GM19324 (cell line): ENCODE measurements at regions not wholly inside any gene's neighbourhood (a gene's known extent, or its start where the extent isn't known, plus 50 kb on each side); places are given as distances from the start of the nearest gene placed in this dataset.

ENCODE experiments used
- ATAC-seq: cut with Tn5 transposase; IDR thresholded peaks from one replicate; pipeline ENCODE4 v1.9.1; 2021; ENCODE audit warnings: mild to moderate bottlenecking, moderate library complexity; ENCODE audit not compliant: unreplicated experiment, low FRiP score

DNA sequence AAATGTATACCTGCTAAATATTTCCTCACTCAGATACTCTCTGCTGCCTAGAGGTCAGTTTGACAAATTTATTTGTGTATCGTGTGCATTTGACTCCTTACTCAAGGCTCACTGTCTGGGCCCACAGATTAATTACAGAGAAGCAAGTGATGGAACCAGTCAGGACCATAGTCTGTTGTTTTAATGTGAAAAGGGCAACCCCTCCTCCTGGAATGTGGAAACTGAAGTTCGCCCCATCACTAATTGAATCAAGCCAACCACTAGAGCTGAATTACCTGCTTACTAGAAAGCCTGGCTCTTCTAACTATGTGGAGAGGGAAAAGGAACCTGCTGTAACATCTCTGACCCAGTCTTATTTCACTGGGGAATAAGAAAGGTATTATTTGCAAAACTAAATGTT, 199.9 kb upstream of the KRR1 start:
- ATAC-seq, result no peak

DNA sequence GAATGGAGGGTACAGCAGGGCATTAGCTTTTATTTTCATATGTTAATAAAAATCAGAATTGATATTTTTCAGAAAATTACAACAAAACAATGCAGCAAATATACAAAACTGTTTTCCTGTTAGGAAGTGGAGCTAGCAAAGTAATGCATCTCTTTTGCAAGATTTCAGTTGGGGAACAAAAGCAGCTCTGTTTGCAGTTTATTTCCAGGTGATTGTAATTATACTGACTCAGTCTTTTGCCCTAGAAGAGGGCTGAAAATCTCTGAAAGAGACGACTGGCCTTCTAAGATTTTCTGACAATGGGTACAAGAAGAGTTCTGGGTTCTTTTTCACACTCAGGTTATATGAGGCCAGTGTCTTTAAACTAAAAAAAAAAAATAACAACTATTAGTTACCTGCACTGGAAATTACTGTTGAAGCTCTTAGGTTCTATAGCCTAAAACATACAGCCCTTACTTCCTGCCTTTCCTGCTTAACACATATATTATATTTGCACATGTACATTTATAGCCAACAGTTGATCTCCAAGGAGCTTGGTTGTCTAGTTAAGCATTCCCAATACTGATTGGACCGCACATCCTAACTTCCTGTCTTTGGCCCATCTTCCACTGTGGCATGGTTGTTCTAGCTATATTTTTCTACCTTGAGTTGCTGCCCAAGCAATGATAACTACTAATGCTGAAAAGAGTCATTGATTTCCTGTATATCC, 199.1 kb upstream of the KRR1 start:
- no peak for ATAC-seq

DNA sequence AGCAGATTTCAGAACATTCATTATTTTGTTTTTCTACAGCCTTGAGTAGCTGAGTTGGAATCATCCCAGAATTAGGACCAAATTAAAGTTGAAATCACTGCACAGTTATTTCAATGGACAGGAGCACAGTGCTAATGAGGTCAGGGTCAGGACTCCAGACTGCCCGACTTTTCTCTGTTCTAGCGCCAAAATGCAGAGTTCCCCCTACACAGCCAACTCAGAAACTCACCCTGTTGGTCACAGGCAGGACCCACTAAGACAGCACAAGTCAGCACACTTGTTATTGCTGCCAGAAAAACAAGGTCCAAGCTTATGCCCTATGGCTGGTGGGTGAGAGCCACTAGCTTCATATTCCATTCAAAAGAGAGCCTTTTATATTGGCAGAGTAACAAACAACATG, 198.1 kb upstream of the KRR1 start:
- ATAC-seq, result no peak

DNA sequence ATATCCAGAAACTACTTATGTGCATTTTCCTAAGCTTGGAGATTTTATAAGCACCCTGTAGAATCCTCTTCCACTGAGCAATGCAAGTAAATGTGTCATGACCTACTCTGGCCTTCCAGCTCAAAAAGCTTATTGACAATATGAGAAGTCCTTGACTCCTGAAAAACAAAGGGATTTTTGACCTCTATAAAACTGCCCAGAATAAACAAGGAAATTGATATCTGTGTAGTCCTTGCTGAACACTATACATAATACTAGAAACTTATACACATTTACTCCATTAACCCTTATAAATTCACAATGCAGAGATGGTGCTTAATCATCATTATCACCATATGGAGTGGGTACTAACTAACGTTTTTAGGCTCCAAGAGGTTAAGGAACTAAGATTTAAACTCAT, 197.4 kb upstream of the KRR1 start:
- ATAC-seq, result no peak

DNA sequence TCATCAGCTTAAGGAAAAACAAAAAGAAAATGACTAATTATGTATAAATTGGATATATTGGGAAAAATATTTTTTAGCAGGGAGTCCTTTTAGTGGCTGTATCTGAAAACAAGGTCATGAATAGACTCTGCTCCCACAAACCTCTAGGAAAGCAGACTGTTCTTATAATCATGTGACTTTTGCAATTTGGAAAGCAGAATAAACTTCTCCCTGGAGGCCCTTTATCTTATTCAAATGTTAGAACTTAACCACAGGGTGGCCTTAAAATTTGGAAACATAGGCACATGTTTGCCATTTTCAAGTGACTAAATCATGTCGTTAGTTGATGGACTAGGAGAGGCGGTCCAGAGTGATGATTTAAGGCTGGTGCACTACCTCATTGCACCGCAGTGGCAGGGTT, 196.6 kb upstream of the KRR1 start:
- no peak for ATAC-seq

DNA sequence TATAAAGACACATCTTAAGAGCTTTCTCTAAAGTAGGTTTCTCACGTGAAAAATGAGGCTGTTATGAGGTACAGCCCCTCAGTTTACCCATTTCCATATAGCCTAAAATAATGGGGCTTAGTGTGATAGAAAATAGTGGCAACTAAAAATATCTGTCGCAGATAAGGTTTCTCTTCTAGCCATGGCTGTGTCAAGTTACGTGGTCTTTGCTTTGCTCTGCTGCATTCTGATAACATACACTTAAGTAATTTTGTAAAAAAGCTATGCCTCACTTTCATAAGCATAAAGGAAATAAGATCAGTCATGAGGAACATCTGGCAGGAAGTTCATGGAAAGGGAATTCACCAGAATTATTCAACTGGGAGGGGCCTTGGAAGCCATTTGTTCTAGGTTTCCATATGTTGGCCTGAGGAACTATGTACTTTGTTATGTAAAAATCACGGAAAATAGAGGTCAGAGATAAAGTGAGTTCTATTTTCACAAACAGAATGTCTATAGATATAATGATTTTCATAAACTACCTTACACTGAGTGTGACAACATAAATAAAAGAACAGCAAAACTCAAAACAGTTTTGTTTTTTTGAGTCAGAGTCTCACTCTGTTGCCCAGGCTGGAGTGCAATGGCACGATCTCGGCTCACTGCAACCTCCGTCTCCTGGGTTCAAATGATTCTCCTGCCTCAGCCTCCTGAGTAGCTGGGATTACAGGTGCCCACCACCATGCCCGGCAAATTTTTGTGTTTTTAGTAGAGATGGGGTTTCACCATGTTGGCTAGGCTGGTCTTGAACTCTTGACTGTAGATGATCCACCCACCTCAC, 195.6 kb upstream of the KRR1 start:
- ATAC-seq, result no peak

DNA sequence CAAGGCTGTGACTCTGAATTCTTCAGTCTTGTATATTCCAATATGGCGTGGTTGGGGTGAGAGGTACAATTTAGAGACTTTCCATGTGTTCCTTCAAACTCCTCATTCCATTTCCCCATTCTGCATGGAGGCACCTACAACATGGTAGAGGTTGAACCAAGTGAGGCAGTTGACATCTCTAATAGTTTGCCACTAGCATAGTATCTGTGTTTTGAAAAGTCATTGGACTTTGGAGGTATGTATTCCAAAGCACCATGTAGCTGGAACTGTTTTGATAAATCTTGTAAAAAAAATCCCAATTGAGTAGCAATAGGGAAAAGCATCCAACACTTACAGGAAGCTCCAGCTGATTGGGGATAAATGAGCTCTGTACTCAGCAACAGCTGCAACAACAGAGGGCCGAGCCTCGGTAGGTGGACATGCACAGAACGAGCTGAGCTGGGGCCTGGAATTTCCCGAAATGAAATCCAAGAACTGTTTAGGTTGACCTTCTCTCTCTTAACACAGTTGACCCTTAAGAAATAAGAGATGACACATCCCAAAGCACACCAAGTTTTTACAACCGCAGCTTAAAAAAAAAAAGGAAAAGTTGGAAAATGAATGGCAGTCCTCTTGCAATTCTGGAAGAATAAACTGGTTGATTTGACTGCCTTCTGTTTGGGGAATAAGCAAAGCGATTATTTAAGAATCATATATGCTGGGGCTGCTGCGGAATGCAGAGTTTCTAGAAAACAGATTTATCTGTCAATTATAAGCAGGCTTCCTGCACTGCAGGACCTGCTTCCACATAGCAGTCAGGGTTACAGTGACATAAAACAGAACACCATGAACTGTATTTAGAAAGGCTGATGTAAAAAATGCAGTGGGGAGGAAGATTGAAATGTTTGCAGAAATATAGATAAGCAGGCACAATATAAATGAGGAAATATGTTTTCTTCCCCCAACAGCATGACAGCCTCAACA, 194.6 kb upstream of the KRR1 start:
- no peak for ATAC-seq

DNA sequence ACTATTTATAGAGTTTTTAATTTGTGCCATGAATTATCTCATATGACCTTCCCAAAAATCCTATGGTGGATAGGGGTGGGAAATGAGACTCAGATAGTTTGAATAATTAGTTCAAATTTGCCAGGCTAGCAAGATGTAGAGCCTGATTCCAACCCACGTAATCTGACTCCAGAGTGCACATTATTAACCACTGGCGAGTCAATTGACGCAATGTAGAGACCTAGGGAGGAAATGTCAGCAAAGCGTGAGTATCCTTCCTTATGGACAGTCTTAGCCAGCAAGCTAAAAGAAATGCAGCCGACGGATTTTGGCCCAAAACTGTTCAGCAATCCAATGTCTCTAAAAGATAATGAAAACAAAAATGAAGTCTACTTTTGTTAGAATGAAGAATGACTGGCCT, 193.3 kb upstream of the KRR1 start:
- ATAC-seq, result no peak

DNA sequence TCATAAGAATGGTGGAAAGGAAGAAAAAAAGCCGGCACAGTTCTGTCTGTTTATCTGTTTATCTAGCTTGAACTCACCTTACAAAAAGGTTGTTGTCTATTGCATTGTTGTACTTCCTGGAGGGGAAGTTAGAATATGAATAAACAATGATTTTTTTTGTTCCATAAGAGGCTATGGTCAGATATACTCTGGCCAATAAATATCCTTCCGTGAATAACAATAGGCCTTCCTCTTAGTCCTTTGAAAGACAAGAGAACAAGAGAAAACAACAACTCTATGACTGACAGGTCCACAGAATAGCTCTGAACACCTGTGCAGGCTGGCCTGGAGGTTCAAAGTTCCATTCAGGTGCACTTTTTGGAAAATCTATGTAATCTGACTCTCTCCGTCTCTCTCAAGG, 192.8 kb upstream of the KRR1 start:
- no peak for ATAC-seq

DNA sequence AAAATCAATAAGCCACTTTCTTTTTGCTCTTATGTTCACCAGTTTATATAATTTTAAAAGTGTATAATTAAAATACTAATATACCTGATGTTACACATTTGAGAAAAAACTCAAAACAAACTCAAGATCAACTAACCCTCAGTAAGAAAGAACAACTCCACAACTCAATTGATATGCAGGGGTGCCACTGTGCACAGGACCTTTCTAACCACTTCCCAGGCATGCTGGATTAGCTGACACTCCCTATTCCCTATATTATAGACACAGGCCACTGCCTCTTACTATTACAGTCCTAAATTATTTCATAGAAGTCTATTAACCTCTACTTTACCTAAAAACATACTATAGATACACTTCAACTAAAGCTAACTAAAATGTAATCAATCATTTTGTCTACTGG, 191.7 kb upstream of the KRR1 start:
- no peak for ATAC-seq

DNA sequence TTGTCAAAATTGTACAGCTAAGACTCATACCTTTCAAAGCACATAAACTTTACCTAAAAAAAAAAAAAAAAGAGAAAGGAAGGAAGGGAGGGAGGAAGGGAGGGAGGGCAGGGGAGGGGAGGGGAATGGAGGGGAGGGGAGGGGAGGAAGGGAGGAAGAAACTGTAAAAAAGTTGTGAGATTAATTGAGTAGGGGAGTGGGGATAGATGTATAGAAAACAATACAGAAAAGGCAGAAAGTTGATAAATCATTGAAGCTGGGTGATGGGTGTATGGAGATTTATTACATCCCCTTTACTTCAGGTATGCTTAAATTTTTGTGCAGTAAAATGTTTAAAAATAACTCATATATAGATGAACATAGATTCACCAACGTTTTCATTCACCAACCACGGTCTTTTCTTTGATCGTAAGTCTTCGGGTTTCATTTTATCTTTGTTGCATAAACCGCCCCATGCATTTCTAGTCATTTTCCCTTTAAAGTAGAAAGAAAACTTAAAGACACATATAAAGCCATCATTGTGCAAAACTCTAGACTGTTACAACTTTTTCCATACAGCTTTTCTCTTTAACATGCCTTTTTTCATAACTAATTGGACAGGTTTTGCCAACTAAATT, 191.2 kb upstream of the KRR1 start:
- ATAC-seq, result no peak

DNA sequence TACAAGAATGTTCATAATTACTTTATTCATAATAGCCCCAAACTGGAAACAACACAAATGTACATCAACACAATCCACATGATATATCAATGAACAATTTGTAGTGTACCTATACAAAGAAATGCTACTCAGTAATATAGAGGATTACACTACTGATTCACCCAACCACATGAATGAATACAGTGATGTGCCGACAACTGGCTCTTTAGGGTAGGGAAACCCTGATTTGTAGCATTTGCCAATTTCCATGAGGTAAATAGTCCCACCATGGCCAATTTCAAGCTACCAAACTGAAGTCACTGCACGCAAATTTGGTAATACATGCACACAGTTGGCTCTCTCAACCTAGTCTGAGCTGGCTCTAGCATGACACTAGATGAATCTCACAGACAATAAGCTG, 190.4 kb upstream of the KRR1 start:
- no peak for ATAC-seq

DNA sequence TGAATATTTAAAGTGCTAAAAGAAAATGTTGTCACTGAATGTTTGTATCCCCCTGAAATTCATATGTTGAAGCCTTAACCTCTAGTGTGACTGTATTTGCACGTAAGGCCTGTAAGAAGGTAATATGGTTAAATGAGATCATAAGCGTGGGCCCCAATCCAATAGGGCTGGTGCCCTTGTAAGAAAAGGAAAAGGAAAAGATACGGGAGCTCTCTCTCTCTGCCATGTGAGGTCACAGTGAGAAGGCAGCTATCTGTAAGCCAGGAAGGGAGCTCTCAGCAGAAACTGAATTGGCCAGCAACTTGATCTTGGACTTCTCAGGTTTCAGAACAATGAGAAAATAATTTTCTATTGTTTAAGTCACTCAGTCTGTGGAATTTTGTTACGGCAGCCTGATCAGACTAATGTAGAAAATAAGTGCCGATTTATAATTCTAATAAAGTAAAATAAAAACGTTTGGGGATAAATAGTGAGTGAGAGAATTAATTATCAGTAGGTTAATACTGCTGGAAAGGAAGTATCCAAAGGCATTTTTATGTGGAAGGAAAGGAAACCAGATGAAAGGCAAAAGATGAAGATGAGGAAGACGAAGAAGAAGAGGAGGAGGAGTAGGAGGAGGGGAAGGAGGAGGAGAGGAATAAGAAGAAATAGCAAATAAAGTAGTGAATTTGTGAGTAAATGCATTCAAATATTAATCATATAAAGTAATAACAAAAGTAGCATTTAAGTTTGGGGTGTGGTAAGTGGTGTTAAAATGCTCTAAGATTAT, 188.5 kb upstream of the KRR1 start:
- ATAC-seq, result no peak

DNA sequence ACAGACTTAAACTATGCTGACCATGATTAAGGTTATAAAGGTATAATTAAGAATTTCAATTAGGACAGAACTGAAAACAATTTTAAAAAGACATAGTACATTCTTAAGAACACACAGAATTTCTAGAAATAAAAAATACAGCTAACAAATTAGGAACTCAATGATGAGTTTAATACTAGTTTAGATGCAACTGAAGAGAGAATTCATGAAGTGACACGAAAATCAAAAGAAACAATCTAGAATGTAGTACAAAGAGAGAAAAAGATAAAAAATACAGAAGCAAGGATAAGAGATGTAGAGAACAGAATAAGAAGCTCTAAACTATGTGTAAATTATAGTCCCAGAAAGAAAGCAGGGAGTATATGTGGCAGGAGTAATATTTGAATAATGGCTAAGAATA, 187.8 kb upstream of the KRR1 start:
- no peak for ATAC-seq

DNA sequence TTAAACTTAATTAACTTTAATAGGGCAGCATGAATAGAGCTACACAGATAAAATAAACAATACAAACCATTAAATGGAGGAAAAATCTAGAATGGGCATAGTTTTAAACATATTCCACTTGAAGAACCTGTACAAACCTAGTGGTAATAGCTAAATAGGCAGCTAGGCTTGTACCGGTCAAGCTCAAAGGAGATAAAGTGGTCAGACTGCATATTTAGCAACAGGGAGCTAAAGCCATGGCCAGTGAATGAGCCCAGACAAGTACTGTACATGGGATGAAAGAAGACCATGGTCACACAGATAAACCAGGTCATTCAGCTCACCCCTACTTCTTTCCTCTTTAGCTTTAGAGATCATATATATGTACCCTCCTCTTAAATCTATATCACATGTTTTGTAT, 186.6 kb upstream of the KRR1 start:
- no peak for ATAC-seq

DNA sequence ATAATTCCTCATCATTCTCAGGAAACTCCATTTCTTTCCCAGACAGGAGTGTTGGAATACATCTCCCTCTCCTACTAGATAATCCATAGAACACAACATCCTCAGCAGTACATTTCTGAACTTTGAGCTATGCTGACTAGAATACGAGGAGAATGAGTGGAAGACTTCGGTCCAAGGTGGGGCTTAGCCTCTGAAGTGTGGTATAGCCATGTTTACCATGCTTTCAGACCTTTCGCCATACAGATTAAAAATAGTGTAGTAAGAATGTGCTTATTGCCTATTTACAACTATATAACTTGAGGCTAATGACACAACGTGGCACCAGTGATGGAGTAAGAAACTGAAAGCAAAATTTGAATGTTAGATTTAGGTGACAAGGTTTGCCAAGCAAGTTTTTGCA, 184.5 kb upstream of the KRR1 start:
- no peak for ATAC-seq

DNA sequence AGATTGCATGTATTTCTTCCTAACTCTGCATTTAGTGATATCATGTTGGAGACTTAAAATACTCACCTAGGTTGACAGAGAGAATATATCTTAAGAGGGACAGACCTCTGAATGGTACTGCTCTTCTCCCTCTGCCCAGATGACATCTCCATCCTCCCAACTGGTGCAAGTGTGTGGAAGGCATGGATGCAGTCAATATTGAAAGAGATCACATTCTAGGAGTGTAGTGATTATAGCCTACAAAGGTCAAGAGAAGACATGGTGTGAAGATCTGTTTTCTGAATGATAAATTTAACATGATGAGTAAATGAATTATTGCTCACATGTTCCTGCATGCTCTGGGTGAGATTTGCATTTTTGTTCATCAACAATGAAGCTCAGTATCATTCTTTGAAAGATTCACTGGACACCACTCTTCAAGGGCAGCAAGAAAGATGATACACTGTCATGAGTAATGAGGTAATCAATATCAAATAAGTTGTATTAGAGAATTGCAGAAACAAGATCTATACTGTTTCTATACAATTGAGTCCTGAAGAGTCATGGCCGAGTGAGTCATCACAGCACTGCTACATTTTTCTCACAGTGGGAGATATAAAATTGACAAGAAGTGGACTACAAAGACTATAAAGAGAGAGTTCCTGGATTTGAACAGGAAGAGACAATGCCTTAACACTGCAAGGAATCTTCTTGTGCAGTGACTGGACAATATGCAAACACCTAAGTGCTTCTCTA, 183.3 kb upstream of the KRR1 start:
- ATAC-seq, result no peak

DNA sequence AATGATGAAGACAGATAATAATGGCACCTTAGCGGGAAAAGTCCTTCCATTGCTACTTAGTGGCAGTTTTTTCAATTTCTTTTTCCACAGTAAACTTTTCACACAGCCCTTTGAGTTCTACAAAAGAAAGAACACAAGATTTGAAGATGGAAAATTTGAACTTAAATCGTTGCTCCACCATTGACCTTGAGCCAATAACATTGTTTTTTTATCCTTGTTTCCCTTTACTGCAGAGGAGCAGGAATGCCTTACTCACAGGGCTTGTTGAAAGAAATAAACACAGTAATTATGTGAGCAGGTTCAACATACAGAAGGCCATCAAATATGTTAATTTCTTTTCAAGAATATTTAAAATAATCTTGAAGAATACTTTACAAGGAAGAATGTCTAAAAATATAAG, 181.5 kb upstream of the KRR1 start:
- ATAC-seq, result no peak

DNA sequence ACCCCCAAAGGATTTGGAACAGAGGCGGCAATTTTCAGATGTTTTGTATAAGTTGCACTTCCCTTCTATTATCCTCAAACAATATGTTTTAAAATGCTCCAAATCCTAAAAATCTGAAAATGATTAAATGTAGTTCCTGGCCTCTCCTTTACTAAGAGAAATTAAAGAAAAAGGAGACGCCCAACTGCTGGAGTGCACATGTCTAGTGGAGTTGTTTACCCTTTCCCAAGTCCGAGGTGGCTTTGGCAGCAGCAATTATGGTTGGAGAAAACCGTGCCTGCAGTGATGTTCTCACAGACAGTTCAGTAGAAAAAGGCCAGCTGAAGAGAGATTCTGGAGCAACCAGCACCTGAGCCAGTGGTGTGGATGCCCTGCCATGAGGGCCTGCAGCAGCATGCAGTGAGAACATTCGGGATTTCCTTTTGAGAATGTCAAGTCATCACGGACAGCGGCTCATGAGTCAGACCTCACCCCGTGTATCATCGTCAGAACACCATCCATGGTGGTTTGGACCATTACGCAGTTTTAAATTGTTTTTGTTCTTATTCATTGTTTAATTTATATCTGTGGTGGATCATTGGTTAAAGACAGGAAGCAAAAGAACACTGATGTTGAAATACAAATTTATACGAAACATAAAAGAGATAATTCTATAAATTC, 179.0 kb upstream of the KRR1 start:
- ATAC-seq, result no peak
